T-helper 2 cell treated with Interferon-gamma antibody and Interleukin-4, amounts not matched to agents 5 μg/mL and 100 μg/mL, for 36 hours (primary cell): ENCODE measurements at regions not wholly inside any gene's neighbourhood (a gene's known extent, or its start where the extent isn't known, plus 50 kb on each side); places are given as distances from the start of the nearest gene placed in this dataset.

Source experiments
- DNase-seq: peaks from one replicate; pipeline ENCODE4 v3.0.0; 2021; ENCODE audit warnings: low spot score
- H3K27ac Mint-ChIP-seq: one replicate; pipeline ENCODE4 v1.8.0; 2021; ENCODE audit warnings: mild to moderate bottlenecking, mixed read lengths
- H3K27me3 Mint-ChIP-seq: one replicate; pipeline ENCODE4 v1.8.0; 2021; ENCODE audit warnings: low read depth, mixed read lengths
- H3K36me3 Mint-ChIP-seq: one replicate; pipeline ENCODE4 v1.8.0; 2021; ENCODE audit warnings: low read depth, mixed read lengths
- H3K4me1 Mint-ChIP-seq: one replicate; pipeline ENCODE4 v1.8.0; 2021; ENCODE audit warnings: low read depth, mixed read lengths
- H3K4me3 Mint-ChIP-seq: one replicate; pipeline ENCODE4 v1.8.0; 2022; ENCODE audit warnings: mild to moderate bottlenecking, moderate library complexity, mixed read lengths
- H3K9me3 Mint-ChIP-seq: one replicate; pipeline ENCODE4 v1.8.0; 2021; ENCODE audit warnings: mixed read lengths

- no peak for DNase-seq
- no peak overlapping the region for H3K27ac Mint-ChIP-seq
- H3K36me3 Mint-ChIP-seq = no peaks in the 10 kb centered on the region
- H3K4me1 Mint-ChIP-seq = no peaks in the 10 kb centered on the region
- no peaks in the 10 kb centered on the region for H3K27me3 Mint-ChIP-seq
- H3K9me3 Mint-ChIP-seq = peaks cover 22% of the 10 kb centered on the region
- H3K4me3 Mint-ChIP-seq = no peak overlapping the region
These were observed 279.8 kb downstream of the HTR1B start for GRCh38 chr6:77183447-77183846.

- Mint-ChIP-seq H3K36me3 (no peaks in the 10 kb centered on the region), H3K4me3 (no peak overlapping the region), H3K9me3 (peaks cover 18% of the 10 kb centered on the region), H3K4me1 (no peaks in the 10 kb centered on the region), H3K27ac (no peak overlapping the region), H3K27me3 (no peaks in the 10 kb centered on the region)
- DNase-seq = no peak
These were observed 281.5 kb downstream of the HTR1B start for GRCh38 chr6:77181749-77182148.

GRCh38 chr6:77180326-77180725 lies 283.0 kb downstream of the HTR1B start:
- H3K27me3 Mint-ChIP-seq = no peaks in the 10 kb centered on the region
- H3K36me3 Mint-ChIP-seq = no peaks in the 10 kb centered on the region
- no peak overlapping the region for H3K4me3 Mint-ChIP-seq
- H3K9me3 Mint-ChIP-seq = peaks cover 19% of the 10 kb centered on the region
- no peak for DNase-seq
- no peaks in the 10 kb centered on the region for H3K4me1 Mint-ChIP-seq
- no peak overlapping the region for H3K27ac Mint-ChIP-seq

- Mint-ChIP-seq H3K4me3 (no peak overlapping the region), H3K36me3 (no peaks in the 10 kb centered on the region), H3K9me3 (peaks cover 15% of the 10 kb centered on the region), H3K27me3 (no peaks in the 10 kb centered on the region), H3K27ac (no peak overlapping the region), H3K4me1 (no peaks in the 10 kb centered on the region)
- DNase-seq = no peak
These were observed 284.5 kb downstream of the HTR1B start for GRCh38 chr6:77178821-77179220.

- Mint-ChIP-seq H3K27me3 (no peaks in the 10 kb centered on the region), H3K4me3 (no peak overlapping the region), H3K4me1 (no peaks in the 10 kb centered on the region), H3K27ac (no peak overlapping the region), H3K9me3 (peaks cover 19% of the 10 kb centered on the region), H3K36me3 (no peaks in the 10 kb centered on the region)
- no peak for DNase-seq
These were observed 285.8 kb downstream of the HTR1B start for GRCh38 chr6:77177470-77177869.

DNA sequence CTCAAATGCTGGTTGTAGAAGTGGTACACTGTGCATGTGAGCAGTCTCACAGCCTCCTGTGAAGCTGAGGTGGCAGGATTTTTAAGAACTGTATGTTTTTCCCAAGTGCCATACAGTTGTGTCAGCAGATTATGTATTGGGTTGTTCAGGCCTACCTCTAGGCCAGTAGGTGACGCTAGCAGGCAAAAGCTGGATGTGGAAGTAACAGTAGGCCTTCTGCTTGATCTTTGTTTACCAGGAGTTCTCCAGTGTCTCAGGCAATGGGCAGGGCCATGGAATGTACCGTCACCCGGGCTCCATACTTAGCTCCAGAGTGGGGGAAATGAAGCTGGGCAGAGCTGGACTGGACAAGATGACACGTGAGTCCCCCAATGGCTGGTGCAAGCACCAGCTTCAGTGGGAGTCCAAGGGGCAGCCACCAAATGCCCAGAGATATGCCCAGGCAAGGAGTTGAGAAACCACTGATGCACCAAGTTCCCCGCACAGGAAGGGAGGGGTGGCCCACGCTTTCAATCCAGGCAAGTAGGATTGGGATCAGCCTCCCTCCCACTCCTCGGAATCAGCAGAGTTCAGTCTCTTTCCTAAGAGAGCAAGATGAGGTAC lies 289.7 kb downstream of the HTR1B start:
- Mint-ChIP-seq H3K36me3 (no peaks in the 10 kb centered on the region), H3K4me3 (no peak overlapping the region)

GRCh38 chr6:77172578-77172977 lies 290.7 kb downstream of the HTR1B start:
- H3K4me3 Mint-ChIP-seq = no peak overlapping the region
- H3K9me3 Mint-ChIP-seq = peaks cover 33% of the 10 kb centered on the region
- H3K27ac Mint-ChIP-seq = no peak overlapping the region
- no peaks in the 10 kb centered on the region for H3K36me3 Mint-ChIP-seq
- no peak for DNase-seq
- no peaks in the 10 kb centered on the region for H3K4me1 Mint-ChIP-seq
- no peaks in the 10 kb centered on the region for H3K27me3 Mint-ChIP-seq

More for the DNA sequence above, 289.7 kb downstream of the HTR1B start:
- H3K27ac Mint-ChIP-seq = no peak overlapping the region
- no peak for DNase-seq
- H3K9me3 Mint-ChIP-seq = peaks cover 33% of the 10 kb centered on the region
- no peaks in the 10 kb centered on the region for H3K4me1 Mint-ChIP-seq
- no peaks in the 10 kb centered on the region for H3K27me3 Mint-ChIP-seq

DNA sequence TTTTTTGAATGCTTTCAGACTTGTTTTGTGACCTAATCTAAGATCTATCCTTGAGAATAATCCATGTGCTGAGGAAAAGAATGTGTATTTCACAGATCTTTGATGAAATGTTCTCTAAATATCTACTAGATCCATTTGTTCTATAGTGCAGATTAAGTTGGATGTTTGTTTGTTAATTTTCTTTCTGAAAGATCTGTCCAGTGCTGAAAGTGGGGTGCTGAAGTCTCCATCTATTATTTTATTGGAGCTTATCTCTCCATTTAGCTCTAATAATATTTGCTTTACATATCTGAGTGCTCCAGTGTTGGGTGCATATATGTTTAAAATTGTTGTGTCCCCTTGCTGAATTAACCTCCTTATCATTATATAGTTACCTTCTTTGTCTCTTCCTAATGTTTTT lies 303.6 kb downstream of the HTR1B start:
- H3K36me3 Mint-ChIP-seq = no peaks in the 10 kb centered on the region
- H3K9me3 Mint-ChIP-seq = peaks cover 18% of the 10 kb centered on the region
- no peak overlapping the region for H3K4me3 Mint-ChIP-seq
- DNase-seq = no peak
- no peaks in the 10 kb centered on the region for H3K27me3 Mint-ChIP-seq
- H3K4me1 Mint-ChIP-seq = no peaks in the 10 kb centered on the region
- H3K27ac Mint-ChIP-seq = no peak overlapping the region

GRCh38 chr6:77151241-77151640 lies 312.1 kb downstream of the HTR1B start:
- peaks cover 16% of the 10 kb centered on the region for H3K9me3 Mint-ChIP-seq
- no peaks in the 10 kb centered on the region for H3K4me1 Mint-ChIP-seq
- H3K36me3 Mint-ChIP-seq = no peaks in the 10 kb centered on the region
- H3K27ac Mint-ChIP-seq = no peak overlapping the region
- H3K4me3 Mint-ChIP-seq = no peak overlapping the region
- DNase-seq = no peak
- H3K27me3 Mint-ChIP-seq = no peaks in the 10 kb centered on the region

DNA sequence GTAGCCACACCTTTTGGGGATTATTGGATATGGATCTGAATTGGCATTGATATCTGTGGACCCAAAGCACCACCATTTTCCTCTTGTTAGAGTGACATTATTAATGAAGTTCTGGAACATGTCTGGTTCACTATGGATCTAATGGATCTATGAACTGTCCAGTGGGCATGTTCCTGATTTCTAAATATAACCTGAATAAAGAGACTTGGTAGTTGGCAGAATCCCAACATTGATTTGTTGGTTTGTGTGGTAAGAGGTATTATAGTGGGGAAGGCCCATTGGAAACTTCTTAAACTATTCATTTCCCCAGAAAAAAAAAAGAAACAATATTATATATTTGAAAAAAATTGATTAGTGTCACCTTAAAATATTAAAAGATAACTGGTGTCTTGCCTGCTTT lies 312.6 kb downstream of the HTR1B start:
- no peak for DNase-seq
- Mint-ChIP-seq H3K27me3 (no peaks in the 10 kb centered on the region), H3K36me3 (no peaks in the 10 kb centered on the region), H3K27ac (no peak overlapping the region), H3K4me1 (no peaks in the 10 kb centered on the region), H3K4me3 (no peak overlapping the region), H3K9me3 (peaks cover 17% of the 10 kb centered on the region)

DNA sequence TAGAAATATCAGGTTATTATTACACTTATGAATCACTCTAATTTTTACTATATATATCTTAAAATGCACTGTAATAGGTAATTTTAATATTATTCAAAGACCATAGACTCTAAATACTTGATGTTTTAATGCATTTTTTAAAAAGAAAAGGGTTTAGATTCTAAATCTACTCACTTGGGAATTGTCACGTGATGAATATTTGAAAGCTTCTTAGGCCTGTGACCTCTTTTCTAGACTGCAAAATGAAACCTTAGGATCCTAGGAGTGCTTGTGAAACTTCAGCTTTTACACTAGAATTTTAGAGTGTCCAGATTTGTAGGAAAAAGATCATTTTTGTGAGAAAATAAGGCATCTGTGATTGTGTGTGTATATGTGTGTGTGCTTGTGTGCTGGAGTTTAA lies 318.0 kb downstream of the HTR1B start:
- H3K9me3 Mint-ChIP-seq = peaks cover 9% of the 10 kb centered on the region
- no peaks in the 10 kb centered on the region for H3K36me3 Mint-ChIP-seq
- no peaks in the 10 kb centered on the region for H3K27me3 Mint-ChIP-seq
- no peaks in the 10 kb centered on the region for H3K4me1 Mint-ChIP-seq
- H3K4me3 Mint-ChIP-seq = no peak overlapping the region
- DNase-seq = no peak
- no peak overlapping the region for H3K27ac Mint-ChIP-seq

DNA sequence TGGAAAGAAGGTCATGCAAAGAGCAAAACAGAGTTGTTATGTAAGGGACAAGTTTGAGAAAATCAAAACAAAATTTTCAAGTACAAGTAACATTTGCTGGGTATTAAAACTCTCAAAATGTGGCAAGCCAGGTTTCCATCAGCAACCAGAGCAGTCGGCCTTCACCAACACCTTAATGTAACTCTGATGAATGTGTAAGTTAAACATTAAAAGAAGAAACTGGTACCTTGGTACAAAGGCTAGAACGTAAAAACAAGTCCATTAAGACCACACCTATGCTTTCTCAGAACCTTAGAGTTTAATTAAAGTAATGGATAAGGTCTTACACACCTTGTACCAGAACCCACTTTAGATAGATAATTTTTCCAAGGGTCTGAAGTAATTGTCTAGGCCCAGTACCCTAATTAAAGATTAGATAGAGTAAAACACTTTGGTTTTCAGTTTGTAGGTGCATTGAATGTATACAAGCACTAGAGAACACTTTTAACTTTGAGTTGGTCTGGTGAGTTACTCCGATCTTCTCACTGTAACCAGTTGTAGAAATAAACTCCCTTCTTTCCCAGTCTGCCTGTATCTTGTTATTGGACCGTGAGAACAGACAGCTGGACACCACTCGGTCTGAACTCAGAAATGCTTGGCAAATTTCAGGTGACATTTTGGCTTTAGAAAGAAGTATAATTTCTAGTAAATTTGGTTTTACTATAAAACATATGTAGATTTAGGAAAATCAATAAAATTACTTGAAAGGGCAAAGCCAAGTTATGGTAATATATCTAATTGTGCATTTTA lies 319.4 kb downstream of the HTR1B start:
- no peak for DNase-seq
- no peak overlapping the region for H3K27ac Mint-ChIP-seq
- H3K36me3 Mint-ChIP-seq = no peaks in the 10 kb centered on the region
- no peak overlapping the region for H3K4me3 Mint-ChIP-seq
- peaks cover 4% of the 10 kb centered on the region for H3K9me3 Mint-ChIP-seq
- no peaks in the 10 kb centered on the region for H3K27me3 Mint-ChIP-seq
- H3K4me1 Mint-ChIP-seq = no peaks in the 10 kb centered on the region

DNA sequence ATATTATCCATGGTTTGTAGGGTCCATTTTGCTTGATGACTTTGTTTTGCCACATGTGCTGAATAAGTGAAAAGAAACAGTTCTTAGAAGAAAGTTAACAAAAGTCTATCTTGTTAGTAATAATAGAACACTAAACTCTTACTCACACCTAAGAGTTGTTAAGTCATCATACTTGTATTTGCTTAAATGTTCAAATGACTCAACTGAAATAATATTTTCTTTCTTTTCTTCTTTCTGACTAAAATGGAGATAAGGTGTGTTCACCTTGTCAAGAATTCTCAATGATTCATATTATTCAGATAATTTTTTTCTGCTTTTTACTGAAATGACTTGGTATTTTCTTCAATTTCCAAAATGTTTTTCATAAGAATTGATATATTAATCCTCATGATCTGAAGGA lies 327.2 kb downstream of the HTR1B start:
- H3K36me3 Mint-ChIP-seq = no peaks in the 10 kb centered on the region
- H3K27me3 Mint-ChIP-seq = no peaks in the 10 kb centered on the region
- H3K9me3 Mint-ChIP-seq = peaks cover 5% of the 10 kb centered on the region
- no peak overlapping the region for H3K4me3 Mint-ChIP-seq
- no peak for DNase-seq
- H3K27ac Mint-ChIP-seq = no peak overlapping the region
- no peaks in the 10 kb centered on the region for H3K4me1 Mint-ChIP-seq

GRCh38 chr6:77133031-77133430 lies 330.3 kb downstream of the HTR1B start:
- Mint-ChIP-seq H3K9me3 (peaks cover 9% of the 10 kb centered on the region), H3K4me3 (no peak overlapping the region), H3K36me3 (no peaks in the 10 kb centered on the region), H3K27me3 (no peaks in the 10 kb centered on the region), H3K27ac (no peak overlapping the region), H3K4me1 (no peaks in the 10 kb centered on the region)
- no peak for DNase-seq

- Mint-ChIP-seq H3K27ac (no peak overlapping the region), H3K4me1 (no peaks in the 10 kb centered on the region), H3K9me3 (peaks cover 21% of the 10 kb centered on the region), H3K27me3 (no peaks in the 10 kb centered on the region), H3K4me3 (no peak overlapping the region), H3K36me3 (no peaks in the 10 kb centered on the region)
- DNase-seq = no peak
These were observed 331.9 kb downstream of the HTR1B start for GRCh38 chr6:77131426-77131825.
